ENCODE measurements at regions not wholly inside any gene's neighbourhood (a gene's known extent, or its start where the extent isn't known, plus 50 kb on each side); places are given as distances from the start of the nearest gene placed in this dataset.
"Not testable (repeated sequence)": the region's sequence is repeated elsewhere in the genome, so short reads cannot be mapped to it uniquely, and the experiment has no call there.

- not testable (repeated sequence) for H3K27me3 ChIP-seq (ENCODE audit: control insufficient read depth in 1 of 2, insufficient read depth in 2 of 2, low read length in 2 of 2); H3K36me3 ChIP-seq (ENCODE audit: insufficient read depth, low read length); H3K9me3 ChIP-seq (ENCODE audit: low read length); H3K4me1 ChIP-seq (ENCODE audit: insufficient read depth, low read length); H3K27ac ChIP-seq (ENCODE audit: low read depth, low read length); H3K4me3 ChIP-seq (ENCODE audit: low read depth in 1 of 2, low read length in 2 of 2); H3K9ac ChIP-seq (ENCODE audit: low read length)
Measured at GRCh38 chr13:58504202-58504700, 872.7 kb downstream of the PCDH17 start.

- H3K36me3 ChIP-seq (ENCODE audit: insufficient read depth, low read length); H3K9ac ChIP-seq (ENCODE audit: low read length); H3K4me1 ChIP-seq (ENCODE audit: insufficient read depth, low read length); H3K4me3 ChIP-seq (ENCODE audit: low read depth in 1 of 2, low read length in 2 of 2); H3K9me3 ChIP-seq (ENCODE audit: low read length); H3K27ac ChIP-seq (ENCODE audit: low read depth, low read length); H3K27me3 ChIP-seq (ENCODE audit: control insufficient read depth in 1 of 2, insufficient read depth in 2 of 2, low read length in 2 of 2): not testable (repeated sequence)
Measured at GRCh38 chr13:58505262-58505920, 873.8 kb downstream of the PCDH17 start.

GRCh38 chr13:58528351-58528750 lies 896.8 kb downstream of the PCDH17 start:
- H3K27me3 ChIP-seq (ENCODE audit: control insufficient read depth in 1 of 2, insufficient read depth in 2 of 2, low read length in 2 of 2): no peaks in the 10 kb centered on the region
- H3K27ac ChIP-seq (ENCODE audit: low read depth, low read length): no peak overlapping the region
- H3K36me3 ChIP-seq (ENCODE audit: insufficient read depth, low read length): no peaks in the 10 kb centered on the region
- no peaks in the 10 kb centered on the region for H3K4me1 ChIP-seq (ENCODE audit: insufficient read depth, low read length)
- H3K4me3 ChIP-seq (ENCODE audit: low read depth in 1 of 2, low read length in 2 of 2): no peak overlapping the region
- no peaks in the 10 kb centered on the region for H3K9me3 ChIP-seq (ENCODE audit: low read length)
- no peak overlapping the region for H3K9ac ChIP-seq (ENCODE audit: low read length)

GRCh38 chr13:58531614-58532013 lies 900.1 kb downstream of the PCDH17 start:
- no peaks in the 10 kb centered on the region for H3K9me3 ChIP-seq (ENCODE audit: low read length)
- H3K4me3 ChIP-seq (ENCODE audit: low read depth in 1 of 2, low read length in 2 of 2): no peak overlapping the region
- H3K27ac ChIP-seq (ENCODE audit: low read depth, low read length): no peak overlapping the region
- no peaks in the 10 kb centered on the region for H3K4me1 ChIP-seq (ENCODE audit: insufficient read depth, low read length)
- H3K27me3 ChIP-seq (ENCODE audit: control insufficient read depth in 1 of 2, insufficient read depth in 2 of 2, low read length in 2 of 2): no peaks in the 10 kb centered on the region
- no peak overlapping the region for H3K9ac ChIP-seq (ENCODE audit: low read length)
- no peaks in the 10 kb centered on the region for H3K36me3 ChIP-seq (ENCODE audit: insufficient read depth, low read length)

GRCh38 chr13:58542530-58542929 lies 911.0 kb downstream of the PCDH17 start:
- Histone ChIP-seq H3K27ac (ENCODE audit: low read depth, low read length) (no peak overlapping the region), H3K4me3 (ENCODE audit: low read depth in 1 of 2, low read length in 2 of 2) (no peak overlapping the region), H3K36me3 (ENCODE audit: insufficient read depth, low read length) (no peaks in the 10 kb centered on the region), H3K9ac (ENCODE audit: low read length) (no peak overlapping the region), H3K27me3 (ENCODE audit: control insufficient read depth in 1 of 2, insufficient read depth in 2 of 2, low read length in 2 of 2) (no peaks in the 10 kb centered on the region), H3K4me1 (ENCODE audit: insufficient read depth, low read length) (no peaks in the 10 kb centered on the region), H3K9me3 (ENCODE audit: low read length) (no peaks in the 10 kb centered on the region)

GRCh38 chr13:58547419-58547818 lies 915.9 kb downstream of the PCDH17 start:
- Histone ChIP-seq H3K36me3 (ENCODE audit: insufficient read depth, low read length) (no peaks in the 10 kb centered on the region), H3K27me3 (ENCODE audit: control insufficient read depth in 1 of 2, insufficient read depth in 2 of 2, low read length in 2 of 2) (no peaks in the 10 kb centered on the region), H3K4me3 (ENCODE audit: low read depth in 1 of 2, low read length in 2 of 2) (no peak overlapping the region), H3K9ac (ENCODE audit: low read length) (no peak overlapping the region), H3K4me1 (ENCODE audit: insufficient read depth, low read length) (no peaks in the 10 kb centered on the region), H3K9me3 (ENCODE audit: low read length) (no peaks in the 10 kb centered on the region), H3K27ac (ENCODE audit: low read depth, low read length) (no peak overlapping the region)

- no peaks in the 10 kb centered on the region for H3K4me1 ChIP-seq (ENCODE audit: insufficient read depth, low read length)
- no peak overlapping the region for H3K27ac ChIP-seq (ENCODE audit: low read depth, low read length)
- no peak overlapping the region for H3K4me3 ChIP-seq (ENCODE audit: low read depth in 1 of 2, low read length in 2 of 2)
- no peaks in the 10 kb centered on the region for H3K27me3 ChIP-seq (ENCODE audit: control insufficient read depth in 1 of 2, insufficient read depth in 2 of 2, low read length in 2 of 2)
- no peaks in the 10 kb centered on the region for H3K36me3 ChIP-seq (ENCODE audit: insufficient read depth, low read length)
- H3K9me3 ChIP-seq (ENCODE audit: low read length): no peaks in the 10 kb centered on the region
- H3K9ac ChIP-seq (ENCODE audit: low read length): no peak overlapping the region
Measured at GRCh38 chr13:58566176-58566575, 934.6 kb downstream of the PCDH17 start.

- Histone ChIP-seq H3K9ac (ENCODE audit: low read length) (no peak overlapping the region), H3K4me1 (ENCODE audit: insufficient read depth, low read length) (no peaks in the 10 kb centered on the region), H3K9me3 (ENCODE audit: low read length) (no peaks in the 10 kb centered on the region), H3K4me3 (ENCODE audit: low read depth in 1 of 2, low read length in 2 of 2) (no peak overlapping the region), H3K27me3 (ENCODE audit: control insufficient read depth in 1 of 2, insufficient read depth in 2 of 2, low read length in 2 of 2) (no peaks in the 10 kb centered on the region), H3K27ac (ENCODE audit: low read depth, low read length) (no peak overlapping the region), H3K36me3 (ENCODE audit: insufficient read depth, low read length) (no peaks in the 10 kb centered on the region)
Measured at GRCh38 chr13:58573743-58574142, 942.2 kb downstream of the PCDH17 start.

GRCh38 chr13:58574791-58575190 lies 943.2 kb downstream of the PCDH17 start:
- Histone ChIP-seq H3K27me3 (ENCODE audit: control insufficient read depth in 1 of 2, insufficient read depth in 2 of 2, low read length in 2 of 2) (no peaks in the 10 kb centered on the region), H3K9ac (ENCODE audit: low read length) (no peak overlapping the region), H3K4me3 (ENCODE audit: low read depth in 1 of 2, low read length in 2 of 2) (no peak overlapping the region), H3K27ac (ENCODE audit: low read depth, low read length) (no peak overlapping the region), H3K9me3 (ENCODE audit: low read length) (no peaks in the 10 kb centered on the region), H3K36me3 (ENCODE audit: insufficient read depth, low read length) (no peaks in the 10 kb centered on the region), H3K4me1 (ENCODE audit: insufficient read depth, low read length) (no peaks in the 10 kb centered on the region)

GRCh38 chr13:58579468-58579867 lies 947.9 kb downstream of the PCDH17 start:
- Histone ChIP-seq H3K36me3 (ENCODE audit: insufficient read depth, low read length) (no peaks in the 10 kb centered on the region), H3K9me3 (ENCODE audit: low read length) (no peaks in the 10 kb centered on the region), H3K27ac (ENCODE audit: low read depth, low read length) (no peak overlapping the region), H3K27me3 (ENCODE audit: control insufficient read depth in 1 of 2, insufficient read depth in 2 of 2, low read length in 2 of 2) (no peaks in the 10 kb centered on the region), H3K9ac (ENCODE audit: low read length) (no peak overlapping the region), H3K4me3 (ENCODE audit: low read depth in 1 of 2, low read length in 2 of 2) (no peak overlapping the region), H3K4me1 (ENCODE audit: insufficient read depth, low read length) (no peaks in the 10 kb centered on the region)

GRCh38 chr13:58583966-58584365 lies 952.4 kb downstream of the PCDH17 start:
- no peaks in the 10 kb centered on the region for H3K36me3 ChIP-seq (ENCODE audit: insufficient read depth, low read length)
- no peak overlapping the region for H3K9ac ChIP-seq (ENCODE audit: low read length)
- no peaks in the 10 kb centered on the region for H3K4me1 ChIP-seq (ENCODE audit: insufficient read depth, low read length)
- H3K4me3 ChIP-seq (ENCODE audit: low read depth in 1 of 2, low read length in 2 of 2): no peak overlapping the region
- no peaks in the 10 kb centered on the region for H3K27me3 ChIP-seq (ENCODE audit: control insufficient read depth in 1 of 2, insufficient read depth in 2 of 2, low read length in 2 of 2)
- no peaks in the 10 kb centered on the region for H3K9me3 ChIP-seq (ENCODE audit: low read length)
- H3K27ac ChIP-seq (ENCODE audit: low read depth, low read length): no peak overlapping the region

- H3K9me3 ChIP-seq (ENCODE audit: low read length): no peaks in the 10 kb centered on the region
- no peak overlapping the region for H3K27ac ChIP-seq (ENCODE audit: low read depth, low read length)
- no peaks in the 10 kb centered on the region for H3K27me3 ChIP-seq (ENCODE audit: control insufficient read depth in 1 of 2, insufficient read depth in 2 of 2, low read length in 2 of 2)
- no peaks in the 10 kb centered on the region for H3K4me1 ChIP-seq (ENCODE audit: insufficient read depth, low read length)
- no peaks in the 10 kb centered on the region for H3K36me3 ChIP-seq (ENCODE audit: insufficient read depth, low read length)
- no peak overlapping the region for H3K9ac ChIP-seq (ENCODE audit: low read length)
- H3K4me3 ChIP-seq (ENCODE audit: low read depth in 1 of 2, low read length in 2 of 2): no peak overlapping the region
Measured at GRCh38 chr13:58584610-58585009, 953.1 kb downstream of the PCDH17 start.
